ENCODE measurements at regions not wholly inside any gene's neighbourhood (a gene's known extent, or its start where the extent isn't known, plus 50 kb on each side); places are given as distances from the start of the nearest gene placed in this dataset.
"Not testable (repeated sequence)": the region's sequence is repeated elsewhere in the genome, so short reads cannot be mapped to it uniquely, and the experiment has no call there.

GRCh38 chr14:105774585-105775348, 248.4 kb downstream of the TMEM121 start:
- H3K9me3 ChIP-seq; H3K4me3 ChIP-seq; H3K4me1 ChIP-seq; DNase-seq (ENCODE audit: low spot score in 2 of 2); H3K36me3 ChIP-seq (replicated peaks); H3K27me3 ChIP-seq (ENCODE audit: low read depth); in situ Hi-C loops (cut with MboI; ENCODE audit: low sequenced_read_pairs): not testable (repeated sequence)

- DNase-seq (ENCODE audit: low spot score in 2 of 2); H3K4me3 ChIP-seq; H3K4me1 ChIP-seq; H3K9me3 ChIP-seq; H3K27me3 ChIP-seq (ENCODE audit: low read depth); in situ Hi-C loops (cut with MboI; ENCODE audit: low sequenced_read_pairs); H3K36me3 ChIP-seq (replicated peaks): not testable (repeated sequence)
These were observed 249.1 kb downstream of the TMEM121 start for GRCh38 chr14:105775349-105775923.

GRCh38 chr14:105776112-105776511, 249.7 kb downstream of the TMEM121 start:
- in situ Hi-C loops (cut with MboI; ENCODE audit: low sequenced_read_pairs); H3K36me3 ChIP-seq (replicated peaks); H3K4me3 ChIP-seq; DNase-seq (ENCODE audit: low spot score in 2 of 2); H3K4me1 ChIP-seq; H3K27me3 ChIP-seq (ENCODE audit: low read depth); H3K9me3 ChIP-seq: not testable (repeated sequence)

- Histone ChIP-seq H3K4me3 (no peak overlapping the region), H3K27me3 (ENCODE audit: low read depth) (no peaks in the 10 kb centered on the region), H3K36me3 (replicated peaks) (no peaks in the 10 kb centered on the region), H3K9me3 (no peaks in the 10 kb centered on the region; the same call in 1 of the 2 replicates), H3K4me1 (no peaks in the 10 kb centered on the region)
- in situ Hi-C loops (cut with MboI; ENCODE audit: low sequenced_read_pairs) = no loop called here
- DNase-seq (ENCODE audit: low spot score in 2 of 2) = no peak
These were observed 250.5 kb downstream of the TMEM121 start for GRCh38 chr14:105776924-105777323.

- no peak for DNase-seq (ENCODE audit: low spot score in 2 of 2)
- in situ Hi-C loops (cut with MboI; ENCODE audit: low sequenced_read_pairs) = no loop called here
- Histone ChIP-seq H3K36me3 (replicated peaks) (no peaks in the 10 kb centered on the region), H3K27me3 (ENCODE audit: low read depth) (no peaks in the 10 kb centered on the region), H3K4me1 (no peaks in the 10 kb centered on the region), H3K9me3 (no peaks in the 10 kb centered on the region; the same call in 1 of the 2 replicates), H3K4me3 (no peak overlapping the region)
These were observed 257.3 kb downstream of the TMEM121 start for GRCh38 chr14:105783707-105784106.

GRCh38 chr14:105793836-105794235, 267.5 kb downstream of the TMEM121 start:
- in situ Hi-C loops (cut with MboI; ENCODE audit: low sequenced_read_pairs) = no loop called here
- no peaks in the 10 kb centered on the region for H3K9me3 ChIP-seq
- no peaks in the 10 kb centered on the region for H3K27me3 ChIP-seq (ENCODE audit: low read depth)
- H3K4me1 ChIP-seq = no peaks in the 10 kb centered on the region
- no peaks in the 10 kb centered on the region for H3K36me3 ChIP-seq (replicated peaks)
- no peak for DNase-seq (ENCODE audit: low spot score in 2 of 2)
- H3K4me3 ChIP-seq = no peak overlapping the region

GRCh38 chr14:105797546-105797945, 271.2 kb downstream of the TMEM121 start:
- H3K27me3 ChIP-seq (ENCODE audit: low read depth) = no peaks in the 10 kb centered on the region
- DNase-seq (ENCODE audit: low spot score in 2 of 2) = no peak
- no peaks in the 10 kb centered on the region for H3K9me3 ChIP-seq
- in situ Hi-C loops (cut with MboI; ENCODE audit: low sequenced_read_pairs) = no loop called here
- no peak overlapping the region for H3K4me3 ChIP-seq
- H3K36me3 ChIP-seq (replicated peaks) = no peaks in the 10 kb centered on the region
- no peaks in the 10 kb centered on the region for H3K4me1 ChIP-seq

- H3K9me3 ChIP-seq = no peaks in the 10 kb centered on the region
- DNase-seq (ENCODE audit: low spot score in 2 of 2) = no peak
- no peaks in the 10 kb centered on the region for H3K36me3 ChIP-seq (replicated peaks)
- H3K27me3 ChIP-seq (ENCODE audit: low read depth) = no peaks in the 10 kb centered on the region
- no peaks in the 10 kb centered on the region for H3K4me1 ChIP-seq
- in situ Hi-C loops (cut with MboI; ENCODE audit: low sequenced_read_pairs) = no loop called here
- no peak overlapping the region for H3K4me3 ChIP-seq
These were observed 279.3 kb downstream of the TMEM121 start for GRCh38 chr14:105805701-105806100.

- Histone ChIP-seq H3K27me3 (ENCODE audit: low read depth) (no peaks in the 10 kb centered on the region), H3K9me3 (no peaks in the 10 kb centered on the region), H3K4me1 (no peaks in the 10 kb centered on the region), H3K4me3 (no peak overlapping the region), H3K36me3 (replicated peaks) (no peaks in the 10 kb centered on the region)
- no peak for DNase-seq (ENCODE audit: low spot score in 2 of 2)
- in situ Hi-C loops (cut with MboI; ENCODE audit: low sequenced_read_pairs) = no loop called here
These were observed 280.2 kb downstream of the TMEM121 start for GRCh38 chr14:105806568-105806967.

- no peak overlapping the region for H3K4me3 ChIP-seq
These were observed 291.8 kb downstream of the TMEM121 start for GRCh38 chr14:105817971-105818711.

GRCh38 chr14:105818712-105819005, 292.3 kb downstream of the TMEM121 start:
- Histone ChIP-seq H3K4me1 (no peaks in the 10 kb centered on the region), H3K9me3 (no peaks in the 10 kb centered on the region), H3K27me3 (ENCODE audit: low read depth) (0 out of 2 replicates have a peak, but pooled peaks cover 7% of the 10 kb centered on the region), H3K36me3 (replicated peaks) (no peaks in the 10 kb centered on the region), H3K4me3 (no peak overlapping the region)
- in situ Hi-C loops (cut with MboI; ENCODE audit: low sequenced_read_pairs) = no loop called here
- DNase-seq (ENCODE audit: low spot score in 2 of 2) = no peak

More at GRCh38 chr14:105817971-105818711, 291.8 kb downstream of the TMEM121 start:
- H3K27me3 ChIP-seq (ENCODE audit: low read depth) = 0 out of 2 replicates have a peak, but pooled peaks cover 7% of the 10 kb centered on the region
- H3K4me1 ChIP-seq = no peaks in the 10 kb centered on the region
- in situ Hi-C loops (cut with MboI; ENCODE audit: low sequenced_read_pairs) = no loop called here
- H3K9me3 ChIP-seq = no peaks in the 10 kb centered on the region
- DNase-seq (ENCODE audit: low spot score in 2 of 2) = no peak
- H3K36me3 ChIP-seq (replicated peaks) = no peaks in the 10 kb centered on the region

GRCh38 chr14:105830171-105830570, 303.8 kb downstream of the TMEM121 start:
- no peaks in the 10 kb centered on the region for H3K4me1 ChIP-seq
- in situ Hi-C loops (cut with MboI; ENCODE audit: low sequenced_read_pairs) = no loop called here
- H3K9me3 ChIP-seq = no peaks in the 10 kb centered on the region
- no peak overlapping the region for H3K4me3 ChIP-seq
- DNase-seq (ENCODE audit: low spot score in 2 of 2) = no peak
- H3K36me3 ChIP-seq (replicated peaks) = no peaks in the 10 kb centered on the region
- peaks cover 5% of the 10 kb centered on the region; the same call in 1 of the 2 replicates for H3K27me3 ChIP-seq (ENCODE audit: low read depth)

GRCh38 chr14:105836160-105836559, 309.8 kb downstream of the TMEM121 start:
- no peak for DNase-seq (ENCODE audit: low spot score in 2 of 2)
- in situ Hi-C loops (cut with MboI; ENCODE audit: low sequenced_read_pairs) = no loop called here
- peaks cover 5% of the 10 kb centered on the region; the same call in 1 of the 2 replicates for H3K27me3 ChIP-seq (ENCODE audit: low read depth)

GRCh38 chr14:105836730-105837129, 310.3 kb downstream of the TMEM121 start:
- Histone ChIP-seq H3K36me3 (replicated peaks) (no peaks in the 10 kb centered on the region), H3K9me3 (no peaks in the 10 kb centered on the region), H3K4me3 (no peak overlapping the region), H3K4me1 (no peaks in the 10 kb centered on the region), H3K27me3 (ENCODE audit: low read depth) (peaks cover 5% of the 10 kb centered on the region; the same call in 1 of the 2 replicates)
- DNase-seq (ENCODE audit: low spot score in 2 of 2) = no peak
- in situ Hi-C loops (cut with MboI; ENCODE audit: low sequenced_read_pairs) = no loop called here

More at GRCh38 chr14:105836160-105836559, 309.8 kb downstream of the TMEM121 start:
- H3K36me3 ChIP-seq (replicated peaks) = no peaks in the 10 kb centered on the region
- no peaks in the 10 kb centered on the region for H3K9me3 ChIP-seq
- H3K4me3 ChIP-seq = no peak overlapping the region
- no peaks in the 10 kb centered on the region for H3K4me1 ChIP-seq

All from HAP-1 (cell line).